ENCODE measurements at regions not wholly inside any gene's neighbourhood (a gene's known extent, or its start where the extent isn't known, plus 50 kb on each side); places are given as distances from the start of the nearest gene placed in this dataset.

- no peaks in the 10 kb centered on the region for H3K4me1 Mint-ChIP-seq
- no peak overlapping the region for H3K27ac ChIP-seq (ENCODE audit: low read length)
- no peak for ATAC-seq
- TF ChIP-seq CTCF (IDR thresholded peaks at IDR 0.05) = no peak
- no peaks in the 10 kb centered on the region for H3K27me3 Mint-ChIP-seq (ENCODE audit: low read depth in 2 of 2)
- no peaks in the 10 kb centered on the region for H3K9me3 ChIP-seq (ENCODE audit: control insufficient read depth, insufficient read depth, low read length)
- intact Hi-C loops (cut with micrococcal nuclease) = no loop called here
- 32% methylated on average over 4 of the region's 4 CpGs for WGBS (ENCODE audit: insufficient coverage)
- H3K27me3 ChIP-seq (ENCODE audit: control insufficient read depth, insufficient read depth, low read length) = no peaks in the 10 kb centered on the region
- DNase-seq = no peak
- H3K36me3 Mint-ChIP-seq = no peaks in the 10 kb centered on the region
- H3K4me3 ChIP-seq (ENCODE audit: low read length) = no peak overlapping the region
- H3K36me3 ChIP-seq (ENCODE audit: control insufficient read depth, insufficient read depth, low read length) = no peaks in the 10 kb centered on the region
- H3K4me3 Mint-ChIP-seq = no peak overlapping the region
- no peak overlapping the region for H3K27ac Mint-ChIP-seq
- no peaks in the 10 kb centered on the region for H3K4me1 ChIP-seq (ENCODE audit: control insufficient read depth, insufficient read depth, low read length)
- peaks cover 6 to 10% of the 10 kb centered on the region in 2 donors for H3K9me3 Mint-ChIP-seq
Observed at GRCh38 chr3:99544786-99545281, 93.6 kb upstream of the COL8A1 start.

- H3K4me3 Mint-ChIP-seq = no peak overlapping the region
- intact Hi-C loops (cut with micrococcal nuclease) = no loop called here
- H3K27ac Mint-ChIP-seq = no peak overlapping the region
- Histone ChIP-seq H3K27ac (ENCODE audit: low read length) (no peak overlapping the region), H3K36me3 (ENCODE audit: control insufficient read depth, insufficient read depth, low read length) (no peaks in the 10 kb centered on the region), H3K27me3 (ENCODE audit: control insufficient read depth, insufficient read depth, low read length) (no peaks in the 10 kb centered on the region), H3K4me3 (ENCODE audit: low read length) (no peak overlapping the region), H3K4me1 (ENCODE audit: control insufficient read depth, insufficient read depth, low read length) (no peaks in the 10 kb centered on the region), H3K9me3 (ENCODE audit: control insufficient read depth, insufficient read depth, low read length) (no peaks in the 10 kb centered on the region)
- ATAC-seq (no peak), DNase-seq (no peak)
- no peak for TF ChIP-seq CTCF (IDR thresholded peaks at IDR 0.05)
- peaks cover 6 to 8% of the 10 kb centered on the region in 2 donors for H3K9me3 Mint-ChIP-seq
- no peaks in the 10 kb centered on the region for H3K4me1 Mint-ChIP-seq
- no peaks in the 10 kb centered on the region for H3K27me3 Mint-ChIP-seq (ENCODE audit: low read depth in 2 of 2)
- H3K36me3 Mint-ChIP-seq = no peaks in the 10 kb centered on the region
- 0% methylated on average over 1 of the region's 1 CpG for WGBS (ENCODE audit: insufficient coverage)
Observed at GRCh38 chr3:99543796-99544195, 94.6 kb upstream of the COL8A1 start.

- Mint-ChIP-seq H3K36me3 (no peaks in the 10 kb centered on the region), H3K27me3 (ENCODE audit: low read depth in 2 of 2) (no peaks in the 10 kb centered on the region), H3K4me1 (no peaks in the 10 kb centered on the region), H3K27ac (no peak overlapping the region), H3K4me3 (no peak overlapping the region), H3K9me3 (peaks cover 4 to 8% of the 10 kb centered on the region in 2 donors)
- intact Hi-C loops (cut with micrococcal nuclease) = no loop called here
- no peaks in the 10 kb centered on the region for H3K4me1 ChIP-seq (ENCODE audit: control insufficient read depth, insufficient read depth, low read length)
- no peaks in the 10 kb centered on the region for H3K27me3 ChIP-seq (ENCODE audit: control insufficient read depth, insufficient read depth, low read length)
- H3K27ac ChIP-seq (ENCODE audit: low read length) = no peak overlapping the region
- no peak for DNase-seq
- TF ChIP-seq CTCF (IDR thresholded peaks at IDR 0.05) = no peak
- 0% methylated on average over 1 of the region's 4 CpGs for WGBS (ENCODE audit: insufficient coverage)
- ATAC-seq = no peak
- no peaks in the 10 kb centered on the region for H3K9me3 ChIP-seq (ENCODE audit: control insufficient read depth, insufficient read depth, low read length)
- H3K36me3 ChIP-seq (ENCODE audit: control insufficient read depth, insufficient read depth, low read length) = no peaks in the 10 kb centered on the region
- no peak overlapping the region for H3K4me3 ChIP-seq (ENCODE audit: low read length)
Observed at GRCh38 chr3:99542767-99543518, 95.5 kb upstream of the COL8A1 start.

GRCh38 chr3:99541181-99541580 lies 97.2 kb upstream of the COL8A1 start:
- H3K27me3 ChIP-seq (ENCODE audit: control insufficient read depth, insufficient read depth, low read length) = no peaks in the 10 kb centered on the region
- H3K9me3 Mint-ChIP-seq = peaks cover 3 to 4% of the 10 kb centered on the region in 2 donors
- H3K4me1 ChIP-seq (ENCODE audit: control insufficient read depth, insufficient read depth, low read length) = no peaks in the 10 kb centered on the region
- no peak overlapping the region for H3K27ac ChIP-seq (ENCODE audit: low read length)
- no peak for TF ChIP-seq CTCF (IDR thresholded peaks at IDR 0.05)
- no CpG with 5 or more reads among the region's 1 CpG for WGBS (ENCODE audit: insufficient coverage)
- no peaks in the 10 kb centered on the region for H3K9me3 ChIP-seq (ENCODE audit: control insufficient read depth, insufficient read depth, low read length)
- H3K36me3 Mint-ChIP-seq = no peaks in the 10 kb centered on the region
- no peaks in the 10 kb centered on the region for H3K36me3 ChIP-seq (ENCODE audit: control insufficient read depth, insufficient read depth, low read length)
- H3K27ac Mint-ChIP-seq = no peak overlapping the region
- no peak for DNase-seq
- H3K4me3 Mint-ChIP-seq = no peak overlapping the region
- intact Hi-C loops (cut with micrococcal nuclease) = no loop called here
- H3K4me1 Mint-ChIP-seq = no peaks in the 10 kb centered on the region
- no peaks in the 10 kb centered on the region for H3K27me3 Mint-ChIP-seq (ENCODE audit: low read depth in 2 of 2)
- no peak for ATAC-seq
- no peak overlapping the region for H3K4me3 ChIP-seq (ENCODE audit: low read length)

All from natural killer cell (primary cell).